ENCODE measurements at regions not wholly inside any gene's neighbourhood (a gene's known extent, or its start where the extent isn't known, plus 50 kb on each side); places are given as distances from the start of the nearest gene placed in this dataset.

- TF ChIP-seq GATA2 (IDR thresholded peaks at IDR 0.05; ENCODE audit: low read depth, low read length) (no peak), GATA3 (IDR thresholded peaks at IDR 0.05; ENCODE audit: low read depth, low read length) (no peak)
These were observed 120.1 kb upstream of the THBS1 start for GRCh38 chr15:39460748-39461147.

Measured in SH-SY5Y (cell line).